Motor neuron (in vitro differentiated cells): ENCODE measurements at regions not wholly inside any gene's neighbourhood (a gene's known extent, or its start where the extent isn't known, plus 50 kb on each side); places are given as distances from the start of the nearest gene placed in this dataset.

Experiments used
- ATAC-seq, 8 experiments: fragments of 200-7000 bp; cut with Tn5 transposase; replicated peaks in 6 of 8; 2 replicates each; pipeline ENCODE4 v1.8.0; 2021; ENCODE audit warnings: mild to moderate bottlenecking in 8 of 8, moderate library complexity in 8 of 8
- H3K27ac ChIP-seq, 2 donors: fragments of 250-450 bp; sonication (Bioruptor Pico); 2 replicates each; pipeline ENCODE4 v1.9.0; 2021; ENCODE audit warnings: antibody characterized with exemption in 2 of 2, mild to moderate bottlenecking in 2 of 2, moderate library complexity in 1 of 2
- H3K4me1 ChIP-seq, 2 donors: fragments of 250-450 bp; sonication (Bioruptor Pico); replicated peaks in 1 of 2; 2 replicates each; pipeline ENCODE4 v1.6.1; 2021; ENCODE audit warnings: antibody characterized with exemption in 2 of 2, mild to moderate bottlenecking in 2 of 2, moderate library complexity in 1 of 2
- H3K4me3 ChIP-seq, 5 donors: fragments of 250-450 bp; sonication (Bioruptor Pico); 2 replicates each; pipeline ENCODE4 v1.9.0; 2021; ENCODE audit warnings: antibody characterized with exemption in 5 of 5, mild to moderate bottlenecking in 5 of 5, moderate library complexity in 4 of 5
- WGBS, 10 experiments: fragments of 450-650 bp; shearing (Covaris generic); methylation state at CpG; one replicate each; pipeline ENCODE4 v1.0.0; 2022; 5-methylcytosine and 5-hydroxymethylcytosine counted together
- in situ Hi-C, 9 experiments: fragments of 400-800 bp; cut with MboI; loops; one replicate each; pipeline ENCODE4 v1.15.0; 2021; ENCODE audit warnings: low sequenced_read_pairs in 9 of 9, low pct_unique_long_range_greater_than_20kb in 2 of 9; ENCODE audit not compliant: unreplicated experiment in 9 of 9

DNA sequence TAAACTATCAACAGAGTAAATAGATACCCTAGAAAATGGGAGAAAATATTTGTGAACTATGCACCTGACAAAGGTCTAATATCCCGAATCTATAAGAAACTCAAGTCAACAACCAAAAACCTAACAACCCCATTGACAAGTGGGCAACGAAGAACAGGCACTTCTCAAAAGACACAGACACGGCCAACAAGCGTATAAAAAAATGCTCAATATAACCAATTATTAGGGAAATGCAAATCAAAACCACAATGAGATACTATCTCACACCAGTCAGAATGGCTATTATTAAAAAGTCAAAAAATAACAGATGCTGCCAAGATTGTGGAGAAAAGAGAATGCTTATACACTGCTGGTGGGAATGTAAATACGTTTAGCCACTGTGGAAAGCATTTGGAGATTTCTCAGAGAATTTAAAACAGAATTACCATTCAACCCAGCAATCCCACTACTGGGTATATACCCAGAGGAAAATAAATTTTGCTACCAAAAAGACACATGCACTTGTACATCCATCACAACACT, 63.2 kb upstream of the CAV2 start:
- ATAC-seq: no peak
- in situ Hi-C loops: no loop called here

DNA sequence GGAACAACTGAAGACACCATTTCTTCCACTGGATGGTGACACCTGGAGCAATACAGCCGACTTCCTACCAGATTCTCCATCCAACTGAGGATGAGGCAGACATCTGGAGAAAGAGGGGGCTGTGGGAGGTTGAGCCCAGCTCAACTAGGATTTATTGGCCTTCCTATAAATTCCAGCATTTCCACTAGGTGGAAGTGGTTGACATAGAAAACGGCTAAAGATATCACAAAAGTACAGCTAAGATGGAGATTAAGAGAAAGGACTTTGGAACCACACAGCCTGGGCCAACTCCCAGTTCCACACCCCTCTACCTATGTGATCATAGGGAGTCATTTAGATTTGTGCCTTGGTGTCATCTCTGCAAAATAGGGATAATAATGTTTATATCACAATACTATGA, 61.3 kb upstream of the CAV2 start:
- in situ Hi-C loops: no loop called here
- no peak overlapping the region for H3K27ac ChIP-seq
- no peaks in the 10 kb centered on the region for H3K4me1 ChIP-seq
- H3K4me3 ChIP-seq: no peak overlapping the region
- ATAC-seq: peak in 1 of 8 experiments; percentile 54
- WGBS, 10 experiments: 17 to 86% (median 67%) methylated on average over 1 to 2 of the region's 2 CpGs; no CpG with 5 or more reads in 5 of the 10 experiments

More for the DNA sequence above, 63.2 kb upstream of the CAV2 start:
- Histone ChIP-seq H3K4me1 (no peaks in the 10 kb centered on the region), H3K27ac (no peak overlapping the region), H3K4me3 (no peak overlapping the region)
- 67 to 100% (median 82%) methylated on average over 1 to 3 of the region's 5 CpGs; no CpG with 5 or more reads in 1 of the 10 experiments for WGBS, 10 experiments

DNA sequence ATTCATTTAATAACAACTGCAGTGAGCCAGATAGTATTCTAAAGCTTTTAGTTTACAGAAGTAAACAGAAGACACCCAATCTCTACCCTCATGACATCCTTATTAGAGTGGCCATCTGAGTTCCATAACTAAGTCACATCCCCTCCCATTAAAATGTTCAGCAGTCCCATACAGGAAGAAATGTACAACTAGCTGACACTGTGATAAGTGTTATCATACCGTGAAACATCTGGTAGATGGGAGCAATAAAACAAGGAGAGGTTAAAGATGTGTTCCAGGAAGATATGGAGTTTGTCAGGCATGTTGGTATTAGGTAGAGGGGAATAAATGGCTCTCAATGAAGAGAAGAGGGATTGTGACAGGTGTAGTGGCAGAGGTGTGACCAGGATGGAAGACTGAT, 60.5 kb upstream of the CAV2 start:
- 80 to 100% (median 100%) methylated on average over 1 of the region's 1 CpG; no CpG with 5 or more reads in 6 of the 10 experiments for WGBS, 10 experiments

DNA sequence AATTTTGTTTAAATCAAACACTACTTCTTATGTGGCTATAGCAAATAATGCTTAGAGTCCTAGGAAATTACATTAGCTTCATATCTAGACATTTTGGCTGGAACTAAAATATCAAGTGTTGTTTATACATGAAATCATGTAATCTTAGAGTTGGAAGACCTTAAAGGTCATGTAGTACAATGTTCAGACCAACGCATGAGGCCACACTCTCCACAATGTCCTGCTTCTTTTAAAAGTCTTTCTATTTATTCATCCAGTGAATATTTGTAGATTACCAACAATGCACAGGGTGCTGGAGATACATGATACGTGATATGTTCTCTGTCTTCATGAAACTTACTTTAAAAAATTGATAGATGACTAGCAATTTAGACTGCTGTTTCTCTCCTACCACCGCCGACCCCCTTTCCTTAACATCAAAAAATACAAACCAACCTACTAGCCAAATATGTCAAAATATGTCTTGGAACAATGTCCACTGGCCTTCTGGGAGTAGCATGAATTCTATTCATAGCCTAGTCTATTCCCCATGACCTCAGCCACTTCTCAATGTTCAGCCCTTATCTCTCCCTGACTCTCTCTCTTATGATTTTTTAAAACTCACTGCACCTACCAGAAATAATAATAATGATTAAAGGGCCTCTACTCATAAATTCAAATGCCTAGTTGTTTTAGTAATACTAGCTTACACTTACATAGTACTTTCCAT, 59.5 kb upstream of the CAV2 start:
- H3K4me3 ChIP-seq: no peak overlapping the region
- WGBS, 10 experiments: 80 to 100% (median 89%) methylated on average over 1 to 4 of the region's 4 CpGs; no CpG with 5 or more reads in 1 of the 10 experiments
- ATAC-seq: no peak
- no peaks in the 10 kb centered on the region for H3K4me1 ChIP-seq
- in situ Hi-C loops: no loop called here
- H3K27ac ChIP-seq: no peak overlapping the region

More for the DNA sequence above, 60.5 kb upstream of the CAV2 start:
- no peak for ATAC-seq
- Histone ChIP-seq H3K4me1 (no peaks in the 10 kb centered on the region), H3K27ac (no peak overlapping the region), H3K4me3 (no peak overlapping the region)
- in situ Hi-C loops: no loop called here

DNA sequence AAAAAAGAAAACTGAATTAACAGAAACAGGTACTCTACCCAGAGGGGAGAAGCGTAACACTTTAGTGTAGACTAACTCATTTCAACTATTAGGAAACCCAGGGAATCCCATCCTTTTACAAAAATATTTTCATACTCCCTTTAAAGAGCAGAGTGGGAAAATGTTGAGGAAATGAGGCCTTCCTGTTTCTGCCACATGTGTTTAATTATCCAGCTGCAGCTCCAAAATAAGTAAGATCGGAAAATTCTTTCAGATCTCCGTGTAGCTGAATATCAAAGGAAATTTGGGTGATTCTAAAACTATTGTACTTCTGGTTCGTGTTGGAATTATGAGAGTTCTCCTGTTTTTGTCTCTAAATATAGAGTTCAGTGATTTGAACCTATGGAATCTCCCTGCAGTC, 58.0 kb upstream of the CAV2 start:
- no peak overlapping the region for H3K4me3 ChIP-seq
- 12 to 100% (median 83%) methylated on average over 1 to 4 of the region's 4 CpGs for WGBS, 10 experiments
- ATAC-seq: no peak

DNA sequence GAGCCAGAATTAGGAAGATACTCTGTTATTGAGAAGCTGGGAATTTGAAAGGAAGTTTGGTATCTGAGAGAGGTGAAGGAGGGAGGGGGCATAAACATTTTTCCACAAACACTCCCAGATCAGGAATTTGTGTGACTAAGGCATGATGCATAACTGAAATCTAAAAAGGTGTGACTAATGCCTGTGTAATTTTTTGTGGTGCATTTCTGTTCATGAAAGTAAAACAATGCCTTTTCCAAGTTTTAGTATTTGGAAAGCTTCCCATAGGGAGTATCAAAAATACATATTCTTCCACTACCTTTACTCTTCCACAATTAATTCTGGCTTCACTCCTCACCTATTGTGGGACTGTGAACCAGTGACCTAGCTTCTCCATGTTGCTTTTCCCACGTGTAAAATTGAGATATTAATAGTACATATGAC, 56.4 kb upstream of the CAV2 start:
- in situ Hi-C loops: no loop called here
- Histone ChIP-seq H3K4me1 (no peaks in the 10 kb centered on the region), H3K4me3 (no peak overlapping the region), H3K27ac (no peak overlapping the region)
- 0 to 86% (median 13%) methylated on average over 1 of the region's 1 CpG; no CpG with 5 or more reads in 4 of the 10 experiments for WGBS, 10 experiments
- peak in 3 of 8 experiments; percentile 89 to 98 (median 98) for ATAC-seq

More for the DNA sequence above, 58.0 kb upstream of the CAV2 start:
- Histone ChIP-seq H3K27ac (no peak overlapping the region), H3K4me1 (no peaks in the 10 kb centered on the region)
- in situ Hi-C loops: no loop called here

DNA sequence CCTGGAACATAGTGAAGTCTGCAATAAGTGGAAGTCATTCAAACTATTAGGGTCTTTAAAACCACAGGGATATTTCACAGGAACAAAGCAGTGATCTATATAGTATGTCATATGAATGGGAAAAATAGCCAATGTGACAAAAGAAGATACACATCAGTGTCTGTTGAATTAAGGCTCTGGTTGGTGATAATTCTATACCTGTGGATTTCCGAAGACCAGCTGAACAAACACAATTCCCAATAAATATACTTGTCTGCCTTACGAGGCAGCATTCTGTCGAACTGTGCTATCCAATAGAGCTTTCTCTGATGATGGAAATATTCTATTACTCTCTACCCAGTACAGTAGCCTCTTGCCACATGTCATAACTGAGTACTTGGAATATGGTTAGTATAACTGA, 55.9 kb upstream of the CAV2 start:
- no peak for ATAC-seq

DNA sequence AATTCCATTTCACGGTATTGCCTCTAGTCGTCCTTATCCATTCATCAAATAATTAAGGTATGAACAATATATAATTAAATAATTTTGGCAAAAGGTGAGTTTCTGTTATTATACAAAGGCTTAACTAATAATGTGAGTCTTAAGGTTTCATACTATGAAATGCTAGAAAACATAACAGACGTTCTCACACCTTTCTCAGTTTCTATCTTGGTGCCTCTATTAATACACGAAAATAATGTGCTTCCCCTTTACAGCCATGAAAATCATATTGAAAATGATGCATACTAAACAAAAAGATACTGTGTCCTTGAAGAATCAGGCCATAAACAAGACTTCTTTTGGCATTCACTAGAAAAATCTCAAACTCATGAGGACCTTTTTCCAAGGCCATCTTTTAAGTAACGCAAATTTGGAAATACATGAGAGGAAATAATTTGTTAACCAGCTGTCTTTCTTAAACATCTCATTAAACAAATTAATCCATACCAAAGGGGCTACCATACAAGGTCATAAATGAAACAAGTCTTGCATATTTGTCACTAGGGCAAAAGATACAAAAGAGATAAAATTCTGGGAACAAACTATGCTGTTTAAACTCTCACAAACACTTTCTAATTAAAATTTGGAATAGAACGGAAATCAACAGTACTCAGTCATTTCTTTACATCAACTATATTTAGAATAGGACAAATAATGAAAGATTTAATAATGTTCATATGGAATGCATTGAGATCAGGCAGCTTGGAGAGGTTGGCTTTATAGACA, 53.9 kb upstream of the CAV2 start:
- no peak overlapping the region for H3K27ac ChIP-seq
- in situ Hi-C loops: no loop called here
- no peak overlapping the region for H3K4me3 ChIP-seq
- no peak for ATAC-seq
- 63 to 93% (median 76%) methylated on average over 3 to 6 of the region's 6 CpGs for WGBS, 10 experiments
- H3K4me1 ChIP-seq: no peaks in the 10 kb centered on the region

More for the DNA sequence above, 55.9 kb upstream of the CAV2 start:
- H3K4me3 ChIP-seq: no peak overlapping the region
- H3K4me1 ChIP-seq: no peaks in the 10 kb centered on the region
- no peak overlapping the region for H3K27ac ChIP-seq
- 57 to 100% (median 95%) methylated on average over 1 to 3 of the region's 3 CpGs; no CpG with 5 or more reads in 2 of the 10 experiments for WGBS, 10 experiments
- in situ Hi-C loops: no loop called here

DNA sequence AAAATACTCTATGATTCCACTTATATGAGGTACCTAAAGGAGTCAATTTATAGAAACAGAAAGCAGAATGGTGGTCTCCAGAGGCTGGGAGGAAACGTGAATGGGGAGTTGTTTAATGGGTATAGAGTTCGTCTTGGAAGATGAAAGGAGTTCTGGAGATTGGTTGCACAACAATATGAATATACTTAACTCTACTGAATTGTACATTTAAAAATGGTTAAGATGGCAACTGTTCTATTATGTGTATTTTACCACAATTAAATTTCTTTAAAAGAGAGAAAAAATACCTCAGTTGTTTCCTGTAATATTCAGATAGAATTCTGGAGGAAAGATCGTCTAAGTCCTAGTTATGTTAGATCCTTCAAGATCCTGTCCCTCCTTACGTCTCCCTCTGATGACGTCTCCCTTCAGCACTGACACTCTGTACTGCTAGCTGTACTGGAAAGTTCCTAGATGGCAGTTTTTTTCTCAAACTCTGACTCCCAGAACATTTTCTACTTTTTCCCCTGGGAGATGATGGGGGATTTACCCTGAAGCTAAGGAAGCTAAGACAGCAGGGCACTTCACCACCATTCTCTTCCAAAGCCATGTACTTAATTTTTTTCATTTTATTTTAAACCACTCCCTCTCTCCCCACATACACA, 53.2 kb upstream of the CAV2 start:
- WGBS, 10 experiments: 54 to 100% (median 83%) methylated on average over 1 to 5 of the region's 5 CpGs
- H3K27ac ChIP-seq: no peak overlapping the region
- no peaks in the 10 kb centered on the region for H3K4me1 ChIP-seq
- no peak overlapping the region for H3K4me3 ChIP-seq
- in situ Hi-C loops: no loop called here
- no peak for ATAC-seq

DNA sequence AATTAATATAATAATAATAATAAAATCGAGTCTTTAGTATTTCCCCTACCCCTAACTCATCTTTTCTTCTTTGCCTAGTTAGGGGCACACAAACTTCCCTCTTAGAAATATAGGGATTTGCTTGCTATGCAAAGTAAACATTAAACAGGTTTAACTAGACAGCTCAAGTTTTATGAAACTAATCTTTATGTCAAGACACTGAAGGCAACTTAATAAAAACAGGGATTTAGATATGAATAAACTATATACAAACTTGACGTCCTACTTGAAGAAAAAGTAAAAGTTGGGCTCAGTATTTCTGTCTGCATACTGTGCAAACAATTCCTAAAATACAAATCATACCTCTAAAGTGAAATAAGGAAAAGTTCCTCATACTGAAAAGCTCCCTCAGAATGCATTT, 52.1 kb upstream of the CAV2 start:
- 38 to 96% (median 75%) methylated on average over 1 to 2 of the region's 2 CpGs for WGBS, 10 experiments
- Histone ChIP-seq H3K4me1 (no peaks in the 10 kb centered on the region), H3K27ac (no peak overlapping the region), H3K4me3 (no peak overlapping the region)
- no peak for ATAC-seq
- in situ Hi-C loops: no loop called here

DNA sequence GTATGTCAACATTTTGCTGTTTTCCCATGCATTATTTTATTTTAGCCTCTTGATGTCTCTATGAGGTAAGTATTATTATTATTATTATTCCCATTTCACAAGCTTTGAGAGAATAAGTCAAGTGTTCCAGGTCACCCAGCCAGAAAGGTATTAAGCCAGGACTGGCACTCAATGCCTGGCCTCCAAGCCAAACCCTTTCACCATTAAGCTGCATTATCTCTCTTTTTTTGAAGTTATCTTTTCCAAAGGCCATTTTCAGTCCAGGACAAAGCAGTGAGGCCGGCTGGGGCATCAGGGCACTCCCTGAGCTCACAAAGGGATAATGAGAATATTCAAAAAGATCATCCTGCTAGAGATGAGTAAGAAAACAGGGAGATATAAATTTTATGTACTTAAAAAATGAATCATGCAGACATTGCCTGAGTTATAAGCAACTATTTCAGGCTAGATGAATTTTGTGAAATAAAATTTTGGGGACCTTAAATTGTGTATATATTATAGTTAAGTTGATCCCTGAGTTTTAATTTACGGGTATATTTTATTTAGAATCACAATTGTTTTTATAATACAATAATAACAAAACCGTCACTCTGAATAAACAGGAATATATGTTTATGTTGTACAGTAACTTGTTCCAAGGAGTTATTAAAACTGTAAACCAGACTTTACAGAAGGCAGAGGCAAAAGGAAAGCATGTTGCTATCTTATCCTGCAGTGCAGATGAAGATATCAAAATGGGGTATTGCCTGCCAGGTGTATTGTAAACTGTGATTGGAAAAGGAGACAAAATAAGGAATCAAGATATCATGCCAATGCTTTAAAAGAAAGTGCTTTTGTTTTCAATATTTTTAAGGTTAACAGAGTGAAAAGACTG, 51.3 kb upstream of the CAV2 start:
- in situ Hi-C loops: no loop called here
- ATAC-seq: peak in 3 of 8 experiments; percentile 36 to 64 (median 50)
- 0 to 95% (median 56%) methylated on average over 1 to 3 of the region's 3 CpGs for WGBS, 10 experiments
- Histone ChIP-seq H3K27ac (no peak overlapping the region), H3K4me1 (no peaks in the 10 kb centered on the region), H3K4me3 (no peak overlapping the region)

DNA sequence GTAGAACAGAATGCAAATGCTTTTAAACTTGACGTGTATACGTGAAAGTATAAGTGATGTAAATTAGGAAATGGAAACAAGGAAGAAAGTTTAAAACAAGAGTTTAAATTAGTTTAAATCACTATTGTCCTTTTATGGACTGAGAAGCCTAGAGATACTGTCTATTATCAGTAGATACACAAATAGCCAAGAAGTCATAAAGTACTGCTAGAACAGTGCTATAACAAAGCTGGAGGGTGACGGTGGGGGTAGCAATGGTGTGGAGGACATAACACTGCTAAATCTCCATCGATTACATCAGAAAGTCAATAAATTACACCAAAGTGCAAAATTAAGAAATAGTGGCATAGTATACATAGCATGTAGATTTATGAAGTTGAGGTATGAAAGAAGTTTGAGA, 50.1 kb upstream of the CAV2 start:
- peak in 1 of 8 experiments; percentile 16 for ATAC-seq
- no peaks in the 10 kb centered on the region for H3K4me1 ChIP-seq
- H3K27ac ChIP-seq: no peak overlapping the region
- 9 to 97% (median 86%) methylated on average over 2 to 4 of the region's 4 CpGs for whole genome bisulfite sequencing, 10 experiments
- in situ Hi-C loops: no loop called here
- no peak overlapping the region for H3K4me3 ChIP-seq
